PC-9 (cell line): ENCODE measurements at regions not wholly inside any gene's neighbourhood (a gene's known extent, or its start where the extent isn't known, plus 50 kb on each side); places are given as distances from the start of the nearest gene placed in this dataset.

ENCODE experiments used
- EZH2 ChIP-seq: fragments of 200-600 bp; sonication (generic); IDR thresholded peaks from 2 replicates; pipeline ENCODE4 v1.8.0; 2017; ENCODE audit warnings: antibody characterized with exemption, low read depth
- TF ChIP-seq, protein P1 (sequence below): fragments of 200-600 bp; sonication (generic); conservative IDR thresholded peaks from 2 replicates; pipeline ENCODE4 v1.6.1; 2017; ENCODE audit warnings: mixed run types, antibody characterized with exemption, mild to moderate bottlenecking, moderate library complexity

DNA sequence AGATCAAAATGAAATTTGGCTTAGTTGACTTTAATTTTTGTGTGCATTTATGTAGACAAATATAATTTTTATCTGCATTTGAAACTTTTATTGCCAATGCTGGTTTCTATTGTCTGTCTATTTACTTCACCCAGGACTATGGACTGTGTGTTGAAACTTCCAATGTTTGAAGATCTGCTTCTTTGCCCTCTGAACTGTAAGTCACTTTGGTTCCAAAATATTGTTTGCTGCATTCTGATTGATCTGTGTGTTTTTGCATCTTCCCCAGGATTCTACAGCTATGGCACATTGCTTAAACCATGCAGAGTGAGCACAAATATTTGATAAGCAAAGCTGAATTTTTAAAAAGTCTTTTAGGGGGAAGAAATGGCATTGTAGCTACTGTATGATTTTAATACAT, 131.0 kb upstream of the SOX5 start:
- TF ChIP-seq, protein P1, sequence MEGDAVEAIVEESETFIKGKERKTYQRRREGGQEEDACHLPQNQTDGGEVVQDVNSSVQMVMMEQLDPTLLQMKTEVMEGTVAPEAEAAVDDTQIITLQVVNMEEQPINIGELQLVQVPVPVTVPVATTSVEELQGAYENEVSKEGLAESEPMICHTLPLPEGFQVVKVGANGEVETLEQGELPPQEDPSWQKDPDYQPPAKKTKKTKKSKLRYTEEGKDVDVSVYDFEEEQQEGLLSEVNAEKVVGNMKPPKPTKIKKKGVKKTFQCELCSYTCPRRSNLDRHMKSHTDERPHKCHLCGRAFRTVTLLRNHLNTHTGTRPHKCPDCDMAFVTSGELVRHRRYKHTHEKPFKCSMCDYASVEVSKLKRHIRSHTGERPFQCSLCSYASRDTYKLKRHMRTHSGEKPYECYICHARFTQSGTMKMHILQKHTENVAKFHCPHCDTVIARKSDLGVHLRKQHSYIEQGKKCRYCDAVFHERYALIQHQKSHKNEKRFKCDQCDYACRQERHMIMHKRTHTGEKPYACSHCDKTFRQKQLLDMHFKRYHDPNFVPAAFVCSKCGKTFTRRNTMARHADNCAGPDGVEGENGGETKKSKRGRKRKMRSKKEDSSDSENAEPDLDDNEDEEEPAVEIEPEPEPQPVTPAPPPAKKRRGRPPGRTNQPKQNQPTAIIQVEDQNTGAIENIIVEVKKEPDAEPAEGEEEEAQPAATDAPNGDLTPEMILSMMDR = no peak
- TF ChIP-seq EZH2 = no peak
